DMS153 treated with DMSO at 0.1 percent for 48 hours (cell line): ENCODE measurements at regions not wholly inside any gene's neighbourhood (a gene's known extent, or its start where the extent isn't known, plus 50 kb on each side); places are given as distances from the start of the nearest gene placed in this dataset.
"Not testable (repeated sequence)": the region's sequence is repeated elsewhere in the genome, so short reads cannot be mapped to it uniquely, and the experiment has no call there.

ENCODE experiments used
- DNase-seq: peaks from one replicate; lab custom pipeline; 2025; ENCODE audit not compliant: unreplicated experiment; lab: John Stamatoyannopoulos, UW

DNA sequence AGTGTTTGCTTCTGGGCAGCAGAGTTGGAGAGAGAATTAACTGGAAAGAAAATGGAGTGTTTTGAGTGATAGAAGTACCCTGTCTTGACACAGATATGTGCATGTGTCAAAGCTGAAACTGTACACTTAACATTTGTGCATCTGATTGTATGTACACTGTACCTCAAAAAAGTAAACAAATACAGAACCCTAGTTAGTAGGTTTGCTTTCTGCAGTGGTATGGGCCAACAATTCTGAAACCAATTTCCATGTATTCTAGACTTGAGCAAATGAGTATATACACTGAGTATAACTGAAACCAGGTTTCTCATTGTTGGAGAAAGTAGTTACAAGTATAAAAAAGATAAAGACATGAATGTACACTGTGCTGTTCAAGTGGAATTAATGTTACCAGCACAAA is 52.4 kb downstream of the ELAPOR2 start:
- DNase-seq = no peak

DNA sequence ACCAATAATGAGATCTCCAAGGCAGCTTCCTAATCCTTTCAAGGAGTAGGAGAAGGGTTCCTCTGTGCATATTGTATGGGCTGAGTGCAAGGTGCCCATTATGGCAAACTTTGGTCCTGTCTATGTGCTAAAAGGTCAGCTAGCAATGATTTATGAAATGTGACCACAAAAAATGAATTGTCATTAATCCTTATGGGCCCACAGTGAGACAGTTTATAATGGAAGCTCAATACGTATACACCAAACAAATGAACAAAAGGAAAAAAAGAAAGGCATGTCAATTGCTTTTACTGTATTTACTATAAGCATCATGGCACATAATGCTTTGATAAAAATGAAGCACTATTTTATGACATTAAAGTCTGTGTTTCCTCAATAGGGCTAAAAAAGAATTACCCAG is 54.5 kb downstream of the ELAPOR2 start:
- no peak for DNase-seq

DNA sequence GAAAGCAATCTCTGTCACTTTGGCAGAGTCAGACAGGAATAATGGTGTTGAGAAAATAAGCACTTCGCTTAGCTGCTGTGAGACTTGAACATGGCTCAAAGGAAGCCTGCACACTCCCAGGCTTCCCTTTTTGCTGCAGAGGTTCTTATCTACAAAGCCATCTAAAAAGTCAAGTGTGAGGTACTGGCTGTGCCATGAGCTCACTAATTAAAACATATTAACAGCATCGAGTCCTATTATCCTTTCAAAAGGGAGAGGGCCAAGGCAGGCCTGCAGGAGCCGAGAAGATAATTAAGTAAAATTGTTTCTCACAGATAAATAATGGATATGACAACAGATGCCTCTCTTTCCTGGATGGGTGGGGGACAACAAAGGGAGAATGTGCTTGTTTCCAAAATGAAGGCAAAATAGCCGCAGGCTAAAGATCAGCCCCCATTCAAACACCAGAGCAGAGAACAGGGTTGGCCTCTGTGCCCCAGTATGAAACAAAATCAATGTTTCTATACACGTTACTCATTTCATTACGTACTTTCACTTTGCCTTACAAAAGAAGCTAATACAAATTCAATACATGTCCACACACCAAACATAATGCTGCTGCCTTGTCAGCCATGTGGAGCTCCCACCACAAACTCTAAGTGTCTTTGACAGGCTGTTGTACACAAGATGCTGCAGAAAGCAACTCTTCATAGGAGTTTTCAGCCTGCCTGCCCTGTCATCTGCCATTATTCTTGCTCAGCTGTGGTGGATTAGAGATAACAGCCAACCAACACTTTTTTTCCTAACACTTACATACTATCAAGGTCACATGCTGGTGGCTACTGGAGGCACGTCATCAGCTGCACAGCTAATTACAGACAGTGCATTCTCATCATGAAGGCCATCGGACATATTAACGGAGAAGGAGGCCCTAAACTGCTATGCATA is 55.3 kb downstream of the ELAPOR2 start:
- no peak for DNase-seq

DNA sequence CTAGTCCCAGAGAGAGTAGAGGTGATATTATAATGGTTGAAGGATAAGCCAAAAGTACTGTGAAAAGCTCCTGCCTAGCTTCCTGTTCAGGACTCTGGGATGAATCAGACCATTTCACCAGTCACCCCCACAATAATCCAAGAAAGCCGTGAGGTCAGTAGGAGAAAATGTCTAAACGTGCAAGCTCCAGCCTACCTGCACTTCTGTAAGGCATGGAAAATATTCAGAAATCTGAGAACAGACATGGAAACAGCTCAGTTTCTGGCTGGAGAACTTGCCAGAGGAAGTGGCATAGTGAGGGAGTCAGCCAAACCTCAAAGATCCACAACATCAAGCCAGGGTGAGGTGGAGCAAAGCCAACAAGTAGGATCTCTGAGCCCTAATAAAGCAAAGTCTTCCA is 58.2 kb downstream of the ELAPOR2 start:
- DNase-seq = no peak

DNA sequence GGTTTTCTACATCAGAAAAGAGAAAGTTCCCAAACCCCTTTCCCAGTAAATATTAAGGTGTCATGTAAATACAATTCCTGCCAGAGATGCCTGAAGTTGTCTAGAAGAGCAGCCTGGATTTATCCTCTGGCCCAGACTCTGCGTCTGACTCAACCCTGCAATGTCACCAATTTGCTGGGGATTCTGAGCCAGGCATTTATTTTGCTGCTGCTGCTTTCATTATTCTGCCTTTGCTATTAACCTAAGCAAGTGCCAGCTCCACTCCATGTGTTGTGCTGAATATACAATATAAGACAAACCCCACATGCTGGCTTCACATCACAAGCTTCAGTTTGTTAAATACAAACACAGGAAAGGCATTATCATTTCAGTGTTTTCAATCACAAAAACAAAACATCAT is 59.1 kb downstream of the ELAPOR2 start:
- DNase-seq = no peak

DNA sequence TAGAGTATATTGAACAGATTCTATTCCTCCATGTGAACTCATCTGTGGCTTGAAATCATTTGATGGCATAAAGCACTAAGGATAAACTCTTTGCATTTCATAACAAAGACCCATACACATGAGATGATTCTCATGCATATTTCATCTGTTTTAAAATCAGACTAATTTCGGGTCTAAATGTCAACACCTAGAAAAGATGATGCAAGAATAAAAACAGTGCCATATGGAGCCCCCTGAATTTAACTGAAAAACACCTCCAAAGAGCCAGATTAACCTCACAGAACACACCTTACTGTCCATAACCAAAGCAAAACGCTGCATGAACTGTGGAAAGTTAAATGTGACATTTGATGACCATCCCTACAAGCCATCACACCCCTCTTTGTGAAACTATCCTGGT is 59.7 kb downstream of the ELAPOR2 start:
- no peak for DNase-seq

DNA sequence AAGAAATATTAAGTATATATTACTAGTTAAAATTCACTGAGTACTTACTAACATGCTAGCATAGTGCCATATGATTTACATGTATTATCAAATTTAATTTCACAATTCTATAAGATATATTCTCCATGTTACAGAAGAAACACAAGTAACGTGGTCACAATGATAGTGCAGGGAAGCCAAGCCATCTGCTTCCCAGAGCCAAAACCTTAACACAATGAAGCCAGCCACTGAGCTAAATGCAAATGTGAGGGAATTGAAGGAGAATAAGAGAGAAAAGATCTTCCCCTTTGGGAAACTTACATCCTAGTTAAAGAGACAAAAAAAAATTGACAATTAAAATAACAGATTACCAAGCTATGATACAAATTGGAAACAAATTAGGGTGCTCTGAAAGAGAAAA is 63.6 kb downstream of the ELAPOR2 start:
- DNase-seq = no peak

DNA sequence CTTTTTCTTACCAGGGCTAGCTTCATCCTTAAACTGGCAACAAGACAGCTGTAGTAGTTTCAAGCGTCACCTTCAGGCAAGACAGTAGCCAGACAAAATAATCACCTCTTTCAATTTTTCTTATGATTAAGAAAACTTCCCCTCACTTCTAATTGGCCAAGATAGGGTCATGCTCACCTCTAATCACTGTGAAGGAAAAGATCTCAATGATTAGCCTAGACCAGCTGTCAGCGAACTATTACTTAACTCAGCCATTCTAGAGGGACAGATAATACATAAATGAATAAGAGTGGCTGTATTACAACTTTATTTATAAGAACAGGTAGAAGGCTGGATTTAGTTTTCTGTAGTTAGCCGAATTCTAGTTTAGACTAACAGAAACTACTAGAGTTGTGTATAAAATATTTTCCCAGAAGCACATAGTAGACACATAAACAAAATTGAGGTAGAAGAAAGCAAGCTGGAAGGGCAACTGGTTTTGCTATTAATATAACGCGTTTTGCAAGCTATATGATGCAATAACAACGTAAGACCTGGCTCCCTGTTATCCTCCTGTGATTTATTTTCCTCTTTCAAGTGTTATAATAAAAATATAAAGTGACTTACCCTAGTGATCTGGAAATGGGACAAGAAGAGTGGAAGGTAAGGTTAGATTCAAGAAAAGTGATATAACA is 64.3 kb downstream of the ELAPOR2 start:
- no peak for DNase-seq

DNA sequence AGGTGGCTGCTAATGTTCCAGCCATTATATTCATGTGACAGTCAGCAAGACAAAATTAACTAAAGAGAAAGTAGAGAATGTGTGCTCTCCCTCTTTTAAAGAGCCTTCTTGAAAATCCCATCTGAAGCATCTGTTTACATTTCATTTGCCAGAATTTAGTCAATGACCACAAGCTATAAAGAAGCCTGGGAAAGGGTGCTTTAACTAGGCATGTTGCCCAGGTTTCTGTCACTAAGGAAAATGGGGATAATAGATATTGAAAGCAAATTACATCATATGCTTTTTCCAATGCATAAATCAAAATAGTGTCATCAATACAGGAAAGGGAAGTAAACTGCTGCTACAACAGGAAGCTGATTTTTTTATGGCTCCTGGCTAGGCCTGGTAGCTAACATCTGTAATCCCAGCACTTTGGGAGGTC is 67.7 kb downstream of the ELAPOR2 start:
- no peak for DNase-seq

DNA sequence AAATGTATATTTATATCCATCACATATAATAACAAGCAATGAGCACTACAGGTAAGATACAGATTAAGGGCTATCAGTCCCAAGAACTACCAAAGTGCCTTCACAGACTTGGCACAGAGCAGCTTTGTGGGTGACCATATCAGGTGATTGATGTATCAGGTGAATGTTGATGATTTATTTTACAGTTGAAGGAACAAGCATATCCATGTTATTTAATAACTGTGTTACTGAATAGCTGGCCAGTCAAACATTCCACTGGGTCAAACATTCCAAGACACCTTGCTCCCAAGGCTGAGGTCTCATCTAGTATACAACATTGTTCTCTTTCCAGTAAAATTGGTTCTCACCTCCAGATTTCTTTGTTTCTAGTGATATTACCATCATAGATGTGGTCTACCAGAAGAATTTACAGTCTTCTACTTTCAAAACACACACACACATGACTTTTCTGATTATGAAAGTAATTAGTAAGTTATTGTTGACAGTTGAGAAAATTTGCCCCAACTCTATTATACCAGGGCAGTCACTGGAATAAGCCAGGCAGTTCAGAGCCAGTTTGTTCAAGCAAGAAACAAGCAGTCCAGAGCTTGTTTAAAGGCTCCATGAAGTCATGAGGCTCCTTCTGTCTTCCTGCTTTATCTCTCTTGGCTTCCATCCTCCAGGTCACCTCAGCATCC is 68.2 kb downstream of the ELAPOR2 start:
- DNase-seq = no peak

DNA sequence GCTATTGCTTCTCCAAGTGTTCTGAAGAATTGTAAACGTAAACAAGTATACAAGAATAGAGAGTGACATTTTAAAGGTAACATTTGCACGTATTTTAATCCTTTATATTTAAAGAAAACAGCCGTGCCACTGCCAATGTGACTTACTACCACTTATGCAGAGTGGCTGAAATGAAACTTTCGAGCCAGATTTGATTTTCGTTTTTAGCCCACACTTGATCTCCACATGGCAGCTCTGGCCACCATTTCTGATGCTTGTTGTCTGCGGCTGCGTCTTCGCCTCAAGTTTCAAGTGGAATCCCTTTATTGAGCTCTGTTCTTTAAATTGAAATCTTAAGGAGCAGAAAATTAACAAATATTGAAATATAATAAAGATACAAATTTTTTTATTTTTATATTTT is 70.0 kb downstream of the ELAPOR2 start:
- no peak for DNase-seq

DNA sequence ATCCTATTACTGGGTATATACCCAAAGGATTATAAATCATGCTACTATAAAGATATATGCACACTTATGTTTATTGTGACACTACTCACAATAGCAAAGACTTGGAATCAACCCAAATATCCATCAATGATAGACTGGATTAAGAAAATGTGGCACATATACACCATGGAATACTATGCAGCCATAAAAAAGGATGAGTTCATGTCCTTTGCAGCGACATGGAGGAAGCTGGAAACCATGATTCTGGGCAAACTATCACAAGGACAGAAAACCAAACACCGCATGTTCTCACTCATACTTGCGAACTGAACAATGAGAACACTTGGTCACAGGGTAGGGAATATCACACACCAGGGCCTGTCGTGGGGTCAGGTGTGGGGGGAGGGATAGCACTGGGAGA is 71.6 kb downstream of the ELAPOR2 start:
- not testable (repeated sequence) for DNase-seq

DNA sequence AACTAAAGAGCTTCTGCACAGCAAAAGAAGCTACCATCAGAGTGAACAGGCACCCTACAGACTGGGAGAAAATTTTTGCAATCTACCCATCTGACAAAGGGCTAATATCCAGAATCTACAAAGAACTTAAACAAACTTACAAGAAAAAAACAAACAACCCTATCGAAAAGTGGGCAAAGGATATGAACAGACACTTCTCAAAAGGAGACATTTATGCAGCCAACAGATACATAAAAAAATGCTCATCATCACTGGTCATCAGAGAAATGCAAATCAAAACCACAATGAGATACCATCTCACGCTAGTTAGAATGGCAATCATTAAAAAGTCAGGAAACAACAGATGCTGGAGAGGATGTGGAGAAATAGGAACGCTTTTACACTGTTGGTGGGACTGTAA is 72.1 kb downstream of the ELAPOR2 start:
- DNase-seq = not testable (repeated sequence)

DNA sequence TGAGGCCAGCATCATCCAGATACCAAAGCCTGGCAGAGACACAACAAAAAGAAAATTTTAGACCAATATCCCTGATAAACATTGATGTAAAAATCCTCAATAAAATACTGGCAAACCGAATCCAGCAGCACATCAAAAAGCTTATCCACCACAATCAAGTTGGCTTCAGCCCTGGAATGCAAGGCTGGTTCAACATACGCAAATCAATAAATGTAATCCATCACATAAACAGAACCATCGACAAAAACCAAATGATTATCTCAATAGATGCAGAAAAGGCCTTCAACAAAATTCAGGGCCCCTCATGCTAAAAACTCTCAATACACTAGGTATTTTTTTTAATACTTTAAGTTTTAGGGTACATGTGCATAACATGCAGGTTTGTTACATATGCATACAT is 74.1 kb downstream of the ELAPOR2 start:
- not testable (repeated sequence) for DNase-seq

DNA sequence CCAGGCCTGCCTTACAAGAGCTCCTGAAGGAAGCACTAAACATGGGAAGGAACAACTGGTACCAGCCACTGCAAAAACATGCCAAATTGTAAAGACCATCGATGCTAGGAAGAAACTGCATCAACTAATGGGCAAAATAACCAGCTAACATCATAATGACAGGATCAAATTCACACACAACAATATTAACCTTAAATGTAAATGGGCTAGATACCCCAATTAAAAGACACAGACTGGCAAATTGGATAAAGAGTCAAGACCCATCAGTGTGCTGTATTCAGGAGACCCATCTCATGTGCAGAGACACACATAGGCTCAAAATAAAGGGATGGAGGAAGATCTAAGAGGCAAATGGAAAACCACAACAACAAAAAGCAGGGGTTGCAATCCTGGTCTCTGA is 75.8 kb downstream of the ELAPOR2 start:
- DNase-seq = not testable (repeated sequence)

DNA sequence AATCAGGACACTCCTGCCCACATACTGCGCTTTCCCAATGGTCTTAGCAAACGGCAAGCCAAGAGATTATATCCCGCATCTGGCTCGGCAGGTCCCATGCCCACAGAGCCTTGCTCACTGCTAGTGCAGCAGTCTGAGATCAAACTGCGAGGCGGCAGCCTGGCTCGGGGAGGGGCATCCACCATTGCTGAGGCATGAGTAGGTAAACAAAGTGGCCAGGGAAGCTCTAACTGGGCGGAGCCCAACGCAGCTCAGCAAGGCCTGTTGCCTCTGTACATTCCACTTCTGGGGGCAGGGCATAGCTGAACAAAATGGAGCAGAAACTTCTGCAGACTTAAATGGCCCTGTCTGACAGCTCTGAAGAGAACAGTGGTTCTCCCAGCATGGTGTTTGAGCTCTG is 77.5 kb downstream of the ELAPOR2 start:
- not testable (repeated sequence) for DNase-seq

DNA sequence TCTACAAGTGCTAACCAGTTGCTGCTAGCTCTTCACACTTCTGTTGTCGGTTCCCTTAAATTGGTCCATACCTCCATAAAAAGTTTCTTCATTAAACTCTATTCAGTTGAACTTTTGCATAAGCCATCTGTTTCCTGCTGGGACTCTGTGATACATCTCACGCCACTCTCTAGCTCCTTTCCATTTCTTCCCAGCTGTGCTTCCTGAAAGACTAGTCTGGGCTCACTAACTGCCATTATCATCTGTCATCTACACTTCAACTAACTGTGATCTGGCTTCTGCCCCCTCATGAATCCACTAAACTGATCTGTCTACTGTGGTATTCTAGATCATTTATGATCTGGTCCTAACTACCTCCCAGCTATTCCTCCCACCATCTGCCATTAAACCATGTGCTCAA is 78.3 kb downstream of the ELAPOR2 start:
- DNase-seq = no peak

DNA sequence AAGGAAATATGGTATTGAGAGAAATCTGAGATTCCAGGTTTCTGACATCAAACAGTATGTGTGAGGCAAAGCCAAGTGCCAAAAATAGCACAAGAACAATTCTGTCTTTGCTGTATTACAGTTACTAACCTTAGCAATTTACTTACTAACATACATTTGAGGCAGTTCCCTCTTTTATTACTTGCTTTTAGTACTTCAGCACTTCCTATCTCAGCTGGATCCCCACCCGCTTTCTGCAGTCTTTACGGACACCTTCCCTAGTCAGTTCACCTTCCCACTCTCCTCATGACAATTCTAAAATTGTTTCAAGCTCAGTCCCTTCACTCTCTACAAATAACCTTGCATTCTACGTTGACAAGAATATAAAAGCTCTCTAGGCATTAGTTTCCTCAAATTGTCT is 79.2 kb downstream of the ELAPOR2 start:
- DNase-seq = no peak

DNA sequence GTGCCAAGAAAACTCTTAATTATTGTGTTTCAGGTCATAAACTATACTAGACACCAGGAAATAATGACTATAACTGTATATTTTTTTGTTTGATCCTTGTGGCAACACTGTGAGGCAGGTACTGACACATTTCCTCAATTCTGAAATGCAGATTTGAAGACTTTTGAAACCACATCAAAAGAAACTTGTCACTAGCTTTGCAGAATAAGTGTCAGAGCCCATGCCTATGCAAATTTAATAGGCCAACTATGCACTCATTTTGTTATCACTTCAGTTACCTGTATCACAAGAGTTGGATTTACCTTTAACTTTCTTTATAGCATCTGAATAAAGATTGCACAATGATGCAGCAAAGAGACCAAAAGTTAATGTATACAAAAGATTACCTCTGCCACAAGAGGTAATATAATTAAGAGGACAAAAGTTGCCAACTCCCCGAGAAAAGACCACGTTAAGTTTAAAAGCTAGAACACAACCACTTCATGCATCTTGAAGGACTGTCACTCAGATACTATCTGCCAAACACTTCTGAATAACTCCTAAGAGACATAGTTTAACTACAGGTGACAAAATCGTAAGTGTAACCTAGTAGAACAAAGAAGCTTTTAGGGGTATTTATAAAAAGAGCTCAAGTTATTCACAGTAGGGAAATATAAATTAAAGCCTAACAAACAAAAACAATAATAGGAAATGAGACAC is 80.5 kb downstream of the ELAPOR2 start:
- DNase-seq = no peak

DNA sequence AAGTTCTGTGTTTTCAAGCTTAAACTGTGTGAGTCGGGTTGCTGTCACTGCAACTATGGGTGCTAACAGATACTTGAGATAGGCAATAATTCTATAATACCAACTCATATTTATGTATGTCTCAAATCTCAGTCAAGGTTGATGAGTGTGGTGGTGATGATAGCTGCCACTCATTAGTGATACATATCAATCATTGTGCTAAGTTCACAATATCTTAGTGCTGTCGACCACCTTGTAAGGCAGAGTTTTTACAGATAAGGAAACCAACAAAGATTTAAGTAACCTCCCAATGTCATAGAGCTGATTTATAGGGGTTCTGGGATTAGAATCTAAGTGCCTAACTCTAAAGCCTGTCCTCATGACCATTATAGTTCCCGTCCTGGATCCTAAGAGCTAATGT is 82.5 kb downstream of the ELAPOR2 start:
- no peak for DNase-seq

DNA sequence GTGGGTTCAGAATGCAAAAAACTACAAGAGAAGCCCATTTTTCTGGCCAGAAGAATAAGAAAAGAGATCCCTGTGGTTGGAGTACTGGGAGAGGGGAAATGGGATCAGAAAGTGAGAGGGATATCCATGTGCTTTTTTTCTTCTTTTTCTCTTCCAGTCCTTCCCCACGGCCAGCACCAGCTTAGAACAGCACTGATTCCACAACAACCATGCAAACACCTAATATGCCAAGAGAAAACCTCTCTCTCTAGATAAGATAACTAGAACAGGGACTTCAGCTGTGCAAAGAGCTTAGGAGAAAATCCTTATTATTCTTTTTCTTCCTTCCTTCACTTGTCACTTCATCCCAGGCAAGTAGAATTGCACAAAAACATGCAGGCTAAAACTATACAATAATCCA is 83.5 kb downstream of the ELAPOR2 start:
- no peak for DNase-seq
